ENCODE measurements at regions not wholly inside any gene's neighbourhood (a gene's known extent, or its start where the extent isn't known, plus 50 kb on each side); places are given as distances from the start of the nearest gene placed in this dataset.

GRCh38 chr4:26137288-26137687 is 183.5 kb upstream of the RBPJ start:
- DNase-seq (ENCODE audit: low read depth in 2 of 2): no peak

- no peak for DNase-seq (ENCODE audit: low read depth in 2 of 2)
Observed at GRCh38 chr4:26139310-26139924, 181.4 kb upstream of the RBPJ start.

- DNase-seq (ENCODE audit: low read depth in 2 of 2): no peak
Observed at GRCh38 chr4:26140150-26140898, 180.5 kb upstream of the RBPJ start.

- DNase-seq (ENCODE audit: low read depth in 2 of 2): no peak
Observed at GRCh38 chr4:26141051-26141721, 179.6 kb upstream of the RBPJ start.

GRCh38 chr4:26141911-26142638 is 178.7 kb upstream of the RBPJ start:
- DNase-seq (ENCODE audit: low read depth in 2 of 2): no peak

- DNase-seq (ENCODE audit: low read depth in 2 of 2): no peak
Observed at GRCh38 chr4:26144526-26145155, 176.2 kb upstream of the RBPJ start.

- DNase-seq (ENCODE audit: low read depth in 2 of 2): no peak
Observed at GRCh38 chr4:26145212-26145611, 175.6 kb upstream of the RBPJ start.

- no peak for DNase-seq (ENCODE audit: low read depth in 2 of 2)
Observed at GRCh38 chr4:26148927-26149326, 171.9 kb upstream of the RBPJ start.

GRCh38 chr4:26150948-26151347 is 169.9 kb upstream of the RBPJ start:
- no peak for DNase-seq (ENCODE audit: low read depth in 2 of 2)

- no peak for DNase-seq (ENCODE audit: low read depth in 2 of 2)
Observed at GRCh38 chr4:26151615-26152014, 169.2 kb upstream of the RBPJ start.

- DNase-seq (ENCODE audit: low read depth in 2 of 2): no peak
Observed at GRCh38 chr4:26152056-26152455, 168.8 kb upstream of the RBPJ start.

- DNase-seq (ENCODE audit: low read depth in 2 of 2): no peak
Observed at GRCh38 chr4:26157541-26157940, 163.3 kb upstream of the RBPJ start.

- DNase-seq (ENCODE audit: low read depth in 2 of 2): no peak
Observed at GRCh38 chr4:26160591-26160990, 160.2 kb upstream of the RBPJ start.

- DNase-seq (ENCODE audit: low read depth in 2 of 2): no peak
Observed at GRCh38 chr4:26161030-26161824, 159.6 kb upstream of the RBPJ start.

GRCh38 chr4:26162101-26162500 is 158.7 kb upstream of the RBPJ start:
- DNase-seq (ENCODE audit: low read depth in 2 of 2): no peak

- DNase-seq (ENCODE audit: low read depth in 2 of 2): no peak
Observed at GRCh38 chr4:26163425-26164362, 157.1 kb upstream of the RBPJ start.

GRCh38 chr4:26171501-26171900 is 149.3 kb upstream of the RBPJ start:
- no peak for DNase-seq (ENCODE audit: low read depth in 2 of 2)

GRCh38 chr4:26171941-26172340 is 148.9 kb upstream of the RBPJ start:
- no peak for DNase-seq (ENCODE audit: low read depth in 2 of 2)

- no peak for DNase-seq (ENCODE audit: low read depth in 2 of 2)
Observed at GRCh38 chr4:26173619-26174018, 147.2 kb upstream of the RBPJ start.

- DNase-seq (ENCODE audit: low read depth in 2 of 2): no peak
Observed at GRCh38 chr4:26174027-26174426, 146.8 kb upstream of the RBPJ start.

Data from stimulated activated CD4-positive, alpha-beta T cell treated with anti-CD3 and anti-CD28 coated beads, Interleukin-1b, Interleukin-23, amount 100 ng/mL, for 4 hours (primary cell).